Hematopoietic multipotent progenitor cell treated with erythropoietin and hydrocortisone succinate and interleukin-3 and kit ligand, for 17 days (in vitro differentiated cells): ENCODE measurements at regions not wholly inside any gene's neighbourhood (a gene's known extent, or its start where the extent isn't known, plus 50 kb on each side); places are given as distances from the start of the nearest gene placed in this dataset.

Experiments
- DNase-seq: peaks from one replicate; pipeline ENCODE4 v3.0.0-alpha.2; 2015; ENCODE audit warnings: low spot score

DNA sequence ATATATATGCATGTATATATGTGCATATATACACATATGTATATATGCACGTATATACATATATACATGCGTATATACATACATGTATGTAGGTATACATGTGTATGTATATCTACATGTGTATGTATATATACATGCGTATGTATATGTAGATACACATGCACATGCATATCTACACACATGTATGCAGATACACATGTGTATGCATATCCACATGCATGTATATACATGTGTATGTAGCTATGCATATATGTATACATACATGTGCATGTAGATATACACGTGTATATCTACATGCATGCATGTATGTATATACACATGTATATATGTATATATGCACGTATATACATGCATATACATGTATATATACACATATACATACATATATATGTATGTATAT is 95.8 kb upstream of the STEAP4 start:
- DNase-seq = no peak

DNA sequence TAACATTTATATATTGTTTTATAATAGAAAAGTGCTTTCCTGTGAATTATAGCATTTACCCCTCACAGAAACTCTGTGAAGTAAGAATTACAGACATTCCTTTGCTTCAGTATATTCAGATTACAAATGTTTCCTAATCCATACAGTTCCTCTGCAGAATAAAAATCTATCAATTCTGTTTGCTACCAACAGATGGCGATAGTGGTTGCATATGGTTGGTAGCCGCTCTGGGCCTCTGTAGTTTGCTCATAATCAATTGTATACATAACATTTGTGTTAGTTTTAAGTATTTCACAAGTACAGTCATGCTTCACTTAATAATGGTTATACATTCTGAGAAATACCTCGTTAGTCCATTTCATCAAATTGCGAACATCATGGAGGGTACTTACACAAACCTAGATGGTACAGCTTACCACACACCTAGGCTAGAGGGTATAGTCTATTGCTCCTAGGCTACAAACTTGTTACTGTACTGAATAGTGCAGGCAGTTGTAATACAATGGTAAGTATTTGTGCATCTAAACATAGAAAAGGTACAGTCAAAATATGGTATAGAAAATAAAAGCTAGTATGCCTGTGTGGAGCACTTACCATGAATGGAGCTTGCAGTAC is 94.4 kb upstream of the STEAP4 start:
- no peak for DNase-seq

- DNase-seq = no peak
Measured at GRCh38 chr7:88399696-88400240, 93.1 kb upstream of the STEAP4 start.

DNA sequence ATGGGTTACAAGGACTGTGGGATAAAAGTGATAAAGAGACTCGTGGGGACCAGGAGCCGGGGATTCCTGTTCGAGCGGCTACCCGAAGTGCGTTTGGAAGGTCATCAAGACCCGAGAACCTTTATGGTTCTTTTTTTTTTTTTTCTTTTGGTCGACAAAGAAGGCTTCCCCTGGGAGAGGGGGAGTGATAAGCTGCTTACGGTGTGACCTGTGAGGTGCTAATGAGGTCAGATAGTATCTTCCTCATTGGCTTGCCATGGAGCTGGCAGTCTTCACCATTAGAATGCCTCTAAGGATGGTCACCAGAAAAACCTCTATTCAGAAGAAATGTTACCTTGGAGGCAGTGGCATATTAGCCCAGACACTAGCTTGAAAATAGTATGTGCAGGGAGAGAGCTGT is 92.3 kb upstream of the STEAP4 start:
- no peak for DNase-seq

DNA sequence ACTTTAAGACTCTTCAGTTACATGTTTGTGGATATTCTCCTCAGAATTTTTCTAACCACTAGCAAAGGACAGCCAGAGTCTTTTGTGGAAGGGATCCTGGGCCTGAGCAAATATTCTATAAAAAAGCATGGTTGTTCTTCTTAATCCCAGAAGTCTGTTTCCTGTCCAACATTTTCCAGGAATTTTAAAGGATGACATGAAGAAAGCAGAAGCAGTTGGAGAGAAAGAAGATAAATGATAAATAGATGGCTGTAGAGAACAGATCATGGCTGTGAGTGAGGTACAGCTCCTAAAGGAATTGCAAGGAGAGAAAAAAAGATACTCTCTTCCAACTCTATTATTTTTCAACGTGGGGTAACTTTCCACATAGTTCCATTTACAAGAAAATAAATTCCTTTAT is 91.8 kb upstream of the STEAP4 start:
- DNase-seq = no peak

DNA sequence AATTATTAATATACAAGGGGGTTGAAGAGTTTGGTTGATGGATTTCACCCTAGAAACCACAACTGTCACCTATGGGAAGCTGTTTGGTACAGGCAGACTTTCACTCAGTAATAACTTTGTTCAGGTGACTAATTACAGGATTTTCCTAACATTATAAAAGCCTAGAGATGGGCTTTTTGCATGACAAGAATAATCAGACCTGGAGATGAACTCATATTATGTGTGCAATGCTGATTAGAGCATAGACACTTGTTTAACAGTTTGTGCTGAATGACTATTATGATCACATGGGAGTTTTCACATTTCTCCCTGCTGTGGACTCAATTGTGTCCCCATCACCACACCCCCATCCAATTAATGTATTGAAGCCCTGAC is 90.2 kb upstream of the STEAP4 start:
- DNase-seq = no peak

- no peak for DNase-seq
Measured at GRCh38 chr7:88396295-88396947, 89.7 kb upstream of the STEAP4 start.

GRCh38 chr7:88395715-88396114 is 89.0 kb upstream of the STEAP4 start:
- DNase-seq = no peak

GRCh38 chr7:88391247-88391646 is 84.6 kb upstream of the STEAP4 start:
- DNase-seq = no peak

DNA sequence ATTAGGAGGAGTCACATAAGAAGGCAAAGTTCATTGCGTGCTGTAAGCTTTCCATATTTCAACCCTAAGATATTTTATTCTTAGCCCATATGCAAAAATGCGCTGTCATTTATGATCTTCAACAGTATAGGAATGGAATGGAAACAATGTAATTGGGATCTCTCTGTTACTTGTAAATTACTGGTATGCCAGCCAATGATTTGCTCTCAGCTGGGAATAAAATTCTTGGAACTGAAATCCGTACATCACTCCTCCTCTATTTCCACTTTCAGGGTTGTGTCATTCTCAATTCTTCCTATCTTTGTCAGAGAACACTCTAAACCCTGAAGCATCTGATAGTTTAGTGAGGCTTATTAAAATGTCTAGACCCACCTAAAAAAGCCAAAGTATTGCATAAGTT is 80.7 kb upstream of the STEAP4 start:
- DNase-seq = no peak

GRCh38 chr7:88386665-88387156 is 80.0 kb upstream of the STEAP4 start:
- no peak for DNase-seq

DNA sequence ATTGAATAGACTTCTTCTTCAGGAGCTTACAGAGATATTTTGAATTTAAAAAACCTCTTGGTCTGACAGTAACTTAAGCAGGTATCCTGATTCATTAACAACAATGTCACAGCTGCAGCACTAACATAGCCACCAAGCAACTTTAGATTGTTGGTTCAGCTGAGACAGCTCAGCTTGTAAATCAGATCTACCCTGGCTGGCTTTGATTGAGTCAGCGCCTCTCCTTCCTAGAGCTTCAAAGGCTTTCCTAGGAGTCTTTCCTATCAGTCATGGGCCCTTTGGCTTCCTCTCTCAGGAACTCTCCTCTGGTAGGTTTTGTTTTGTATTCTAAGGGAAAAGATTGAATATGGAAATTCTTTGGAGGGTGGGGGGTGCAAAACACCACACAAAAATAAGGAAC is 70.7 kb upstream of the STEAP4 start:
- no peak for DNase-seq

DNA sequence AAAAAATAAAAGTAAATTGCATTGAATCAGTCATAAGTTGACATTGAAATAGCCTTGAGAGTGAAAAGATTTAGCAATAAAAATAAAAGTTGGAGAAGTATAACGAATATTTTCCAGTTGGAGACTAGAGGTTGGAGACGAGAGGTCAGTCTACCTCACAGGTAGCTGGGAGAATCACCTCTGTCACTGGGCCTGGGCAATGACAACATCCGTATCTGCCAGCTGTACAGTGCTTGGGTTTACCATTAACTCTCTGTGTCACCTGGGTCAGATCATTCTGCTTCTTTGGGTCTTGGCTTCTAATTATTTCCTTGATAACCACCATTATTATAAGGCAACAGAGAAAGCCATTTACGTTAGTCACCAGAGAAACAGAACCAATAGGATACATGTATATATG is 62.0 kb upstream of the STEAP4 start:
- DNase-seq = no peak

GRCh38 chr7:88366845-88367244 is 60.2 kb upstream of the STEAP4 start:
- DNase-seq = no peak

- DNase-seq = no peak
Measured at GRCh38 chr7:88363869-88364268, 57.2 kb upstream of the STEAP4 start.

DNA sequence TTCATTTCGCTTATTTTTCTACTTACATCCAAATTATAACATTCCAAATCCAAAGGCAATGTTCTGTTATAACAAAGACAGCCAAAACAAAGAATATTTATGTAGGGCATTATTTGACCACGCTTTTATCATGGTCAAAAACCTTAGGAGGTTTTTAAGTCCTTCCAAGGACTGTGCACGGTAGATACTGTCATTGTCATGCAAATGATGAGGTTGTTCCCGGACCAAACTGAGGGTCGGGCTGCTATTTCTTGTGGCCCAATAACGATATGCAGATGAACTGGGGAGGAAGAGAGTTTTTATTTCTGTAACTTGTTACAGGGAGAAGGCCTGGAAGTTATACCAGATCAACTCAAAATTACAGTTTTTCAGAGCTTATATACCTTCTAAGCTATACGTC is 56.6 kb upstream of the STEAP4 start:
- DNase-seq = no peak

- no peak for DNase-seq
Measured at GRCh38 chr7:88361357-88361756, 54.7 kb upstream of the STEAP4 start.

GRCh38 chr7:88358881-88359280 is 52.2 kb upstream of the STEAP4 start:
- no peak for DNase-seq

- no peak for DNase-seq
Measured at GRCh38 chr7:88358526-88358838, 51.8 kb upstream of the STEAP4 start.

GRCh38 chr7:88357781-88358525 is 51.3 kb upstream of the STEAP4 start:
- no peak for DNase-seq

DNA sequence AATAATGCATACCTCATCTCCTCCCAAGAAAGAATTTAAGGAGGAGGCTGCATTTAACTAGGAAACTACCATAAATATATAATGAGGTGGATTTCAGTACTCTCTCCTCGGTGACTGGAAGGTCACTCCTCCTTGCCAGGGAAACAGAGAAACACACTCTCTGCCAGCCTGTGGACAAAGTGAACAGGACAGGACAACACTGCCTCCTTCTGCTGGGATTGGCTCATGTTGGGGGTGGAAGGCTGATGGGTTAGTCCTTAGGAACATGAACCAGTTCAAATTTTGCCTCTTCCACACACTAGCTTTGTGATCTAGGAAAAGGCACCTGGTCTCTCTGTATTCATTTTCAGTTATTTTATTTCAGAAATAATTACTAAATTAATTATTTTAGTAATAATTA is 50.6 kb upstream of the STEAP4 start:
- no peak for DNase-seq
